ENCODE measurements at regions not wholly inside any gene's neighbourhood (a gene's known extent, or its start where the extent isn't known, plus 50 kb on each side); places are given as distances from the start of the nearest gene placed in this dataset.

- no peak for TF ChIP-seq ZNF274 (IDR thresholded peaks at IDR 0.05; ENCODE audit: low read depth, low read length)
- TF ChIP-seq YY1 (IDR thresholded peaks at IDR 0.05; ENCODE audit: insufficient read depth, insufficient read length) = no peak
Measured at GRCh38 chr18:2415656-2416055, 155.6 kb downstream of the METTL4 start.

Measured in NT2/D1 (cell line).